ENCODE measurements at regions not wholly inside any gene's neighbourhood (a gene's known extent, or its start where the extent isn't known, plus 50 kb on each side); places are given as distances from the start of the nearest gene placed in this dataset.

GRCh38 chr2:122194546-122194945 lies 439.1 kb downstream of the TSN start:
- no peak for DNase-seq (ENCODE audit: insufficient read length)
- no peak for FAIRE-seq
- no peak for TF ChIP-seq POLR2AphosphoS5 (IDR thresholded peaks at IDR 0.05; ENCODE audit: low read depth, low read length)
- TF ChIP-seq TAF1 (IDR thresholded peaks at IDR 0.05; ENCODE audit: borderline replicate concordance, low read depth, low read length), result no peak
- TF ChIP-seq POLR2A (IDR thresholded peaks at IDR 0.05; ENCODE audit: low read depth, low read length), result no peak

- FAIRE-seq (no peak), DNase-seq (ENCODE audit: insufficient read length) (no peak)
These were observed 448.1 kb downstream of the TSN start for GRCh38 chr2:122203523-122203922.

GRCh38 chr2:122205641-122206040 lies 450.2 kb downstream of the TSN start:
- no peak for FAIRE-seq
- TF ChIP-seq TAF1 (IDR thresholded peaks at IDR 0.05; ENCODE audit: borderline replicate concordance, low read depth, low read length) (no peak), POLR2AphosphoS5 (IDR thresholded peaks at IDR 0.05; ENCODE audit: low read depth, low read length) (no peak), POLR2A (IDR thresholded peaks at IDR 0.05; ENCODE audit: low read depth, low read length) (no peak)
- no peak for DNase-seq (ENCODE audit: insufficient read length)

More at GRCh38 chr2:122203523-122203922, 448.1 kb downstream of the TSN start:
- TF ChIP-seq POLR2AphosphoS5 (IDR thresholded peaks at IDR 0.05; ENCODE audit: low read depth, low read length), result no peak

GRCh38 chr2:122206101-122206500 lies 450.6 kb downstream of the TSN start:
- FAIRE-seq, result no peak
- DNase-seq (ENCODE audit: insufficient read length), result no peak
- no peak for TF ChIP-seq POLR2A (IDR thresholded peaks at IDR 0.05; ENCODE audit: low read depth, low read length)
- TF ChIP-seq TAF1 (IDR thresholded peaks at IDR 0.05; ENCODE audit: borderline replicate concordance, low read depth, low read length), result no peak
- no peak for TF ChIP-seq POLR2AphosphoS5 (IDR thresholded peaks at IDR 0.05; ENCODE audit: low read depth, low read length)

GRCh38 chr2:122209377-122209776 lies 453.9 kb downstream of the TSN start:
- no peak for TF ChIP-seq POLR2A (IDR thresholded peaks at IDR 0.05; ENCODE audit: low read depth, low read length)
- TF ChIP-seq TAF1 (IDR thresholded peaks at IDR 0.05; ENCODE audit: borderline replicate concordance, low read depth, low read length), result no peak
- TF ChIP-seq POLR2AphosphoS5 (IDR thresholded peaks at IDR 0.05; ENCODE audit: low read depth, low read length), result no peak
- DNase-seq (ENCODE audit: insufficient read length), result no peak
- FAIRE-seq, result no peak

- TF ChIP-seq POLR2AphosphoS5 (IDR thresholded peaks at IDR 0.05; ENCODE audit: low read depth, low read length) (no peak), POLR2A (IDR thresholded peaks at IDR 0.05; ENCODE audit: low read depth, low read length) (no peak)
- DNase-seq (ENCODE audit: insufficient read length) (no peak), FAIRE-seq (no peak)
These were observed 454.6 kb downstream of the TSN start for GRCh38 chr2:122210065-122210464.

GRCh38 chr2:122210898-122211856 lies 455.7 kb downstream of the TSN start:
- no peak for TF ChIP-seq POLR2AphosphoS5 (IDR thresholded peaks at IDR 0.05; ENCODE audit: low read depth, low read length)
- TF ChIP-seq POLR2A (IDR thresholded peaks at IDR 0.05; ENCODE audit: low read depth, low read length), result no peak
- TF ChIP-seq TAF1 (IDR thresholded peaks at IDR 0.05; ENCODE audit: borderline replicate concordance, low read depth, low read length), result no peak
- FAIRE-seq (no peak), DNase-seq (ENCODE audit: insufficient read length) (no peak)

GRCh38 chr2:122213312-122213711 lies 457.9 kb downstream of the TSN start:
- no peak for TF ChIP-seq POLR2AphosphoS5 (IDR thresholded peaks at IDR 0.05; ENCODE audit: low read depth, low read length)
- TF ChIP-seq POLR2A (IDR thresholded peaks at IDR 0.05; ENCODE audit: low read depth, low read length), result no peak
- TF ChIP-seq TAF1 (IDR thresholded peaks at IDR 0.05; ENCODE audit: borderline replicate concordance, low read depth, low read length), result no peak
- DNase-seq (ENCODE audit: insufficient read length) (no peak), FAIRE-seq (no peak)

GRCh38 chr2:122216071-122216470 lies 460.6 kb downstream of the TSN start:
- DNase-seq (ENCODE audit: insufficient read length), result no peak
- TF ChIP-seq TAF1 (IDR thresholded peaks at IDR 0.05; ENCODE audit: borderline replicate concordance, low read depth, low read length) (no peak), POLR2A (IDR thresholded peaks at IDR 0.05; ENCODE audit: low read depth, low read length) (no peak), POLR2AphosphoS5 (IDR thresholded peaks at IDR 0.05; ENCODE audit: low read depth, low read length) (no peak)
- no peak for FAIRE-seq

- DNase-seq (ENCODE audit: insufficient read length) (no peak), FAIRE-seq (no peak)
- TF ChIP-seq TAF1 (IDR thresholded peaks at IDR 0.05; ENCODE audit: borderline replicate concordance, low read depth, low read length) (no peak), POLR2A (IDR thresholded peaks at IDR 0.05; ENCODE audit: low read depth, low read length) (no peak), POLR2AphosphoS5 (IDR thresholded peaks at IDR 0.05; ENCODE audit: low read depth, low read length) (no peak)
These were observed 461.4 kb downstream of the TSN start for GRCh38 chr2:122216901-122217300.

- no peak for TF ChIP-seq POLR2AphosphoS5 (IDR thresholded peaks at IDR 0.05; ENCODE audit: low read depth, low read length)
- TF ChIP-seq TAF1 (IDR thresholded peaks at IDR 0.05; ENCODE audit: borderline replicate concordance, low read depth, low read length), result no peak
- no peak for TF ChIP-seq POLR2A (IDR thresholded peaks at IDR 0.05; ENCODE audit: low read depth, low read length)
- no peak for DNase-seq (ENCODE audit: insufficient read length)
- no peak for FAIRE-seq
These were observed 463.1 kb downstream of the TSN start for GRCh38 chr2:122218596-122218995.

- no peak for TF ChIP-seq TAF1 (IDR thresholded peaks at IDR 0.05; ENCODE audit: borderline replicate concordance, low read depth, low read length)
- no peak for TF ChIP-seq POLR2A (IDR thresholded peaks at IDR 0.05; ENCODE audit: low read depth, low read length)
- TF ChIP-seq POLR2AphosphoS5 (IDR thresholded peaks at IDR 0.05; ENCODE audit: low read depth, low read length), result no peak
- FAIRE-seq (no peak), DNase-seq (ENCODE audit: insufficient read length) (no peak)
These were observed 464.1 kb downstream of the TSN start for GRCh38 chr2:122219504-122219903.
